ENCODE measurements at regions not wholly inside any gene's neighbourhood (a gene's known extent, or its start where the extent isn't known, plus 50 kb on each side); places are given as distances from the start of the nearest gene placed in this dataset.

GRCh38 chr4:58205446-58206235 is 1095.5 kb upstream of the IGFBP7 start:
- no peak overlapping the region for H2BK120ac ChIP-seq (ENCODE audit: low read depth, low read length)
- no peaks in the 10 kb centered on the region for H3K36me3 ChIP-seq (ENCODE audit: control insufficient read depth, insufficient read depth, low read length)
- H4K8ac ChIP-seq (ENCODE audit: low read depth, low read length), result no peak overlapping the region
- H3K9ac ChIP-seq (ENCODE audit: low read length), result no peak overlapping the region
- H3K23ac ChIP-seq (ENCODE audit: low read length), result no peak overlapping the region
- H3K18ac ChIP-seq (ENCODE audit: low read length), result no peak overlapping the region
- H3K4me3 ChIP-seq (ENCODE audit: low read length), result no peak overlapping the region
- H3K4ac ChIP-seq (ENCODE audit: low read depth, low read length), result no peak overlapping the region
- no peak overlapping the region for H2BK15ac ChIP-seq (replicated peaks; ENCODE audit: low read depth)
- no peak overlapping the region for H3K27ac ChIP-seq (ENCODE audit: low read depth, low read length)
- H4K5ac ChIP-seq (ENCODE audit: low read length), result no peak overlapping the region
- no peak overlapping the region for H3K56ac ChIP-seq (ENCODE audit: low read length)
- no peaks in the 10 kb centered on the region for H3K79me2 ChIP-seq (ENCODE audit: control insufficient read depth, insufficient read depth, low read length)
- no peak for DNase-seq
- H2BK5ac ChIP-seq (ENCODE audit: low read length), result no peak overlapping the region
- H3K79me1 ChIP-seq (ENCODE audit: low read length), result no peaks in the 10 kb centered on the region
- H2AK5ac ChIP-seq (ENCODE audit: low read length), result no peak overlapping the region
- no peaks in the 10 kb centered on the region for H3K4me1 ChIP-seq (ENCODE audit: control insufficient read depth, low read depth, low read length)
- no CpG with 5 or more reads among the region's 3 CpGs for WGBS (ENCODE audit: extremely low coverage, insufficient coverage, low lambda C conversion rate)
- H3K4me2 ChIP-seq (ENCODE audit: low read length), result no peak overlapping the region
- no peaks in the 10 kb centered on the region for H3K27me3 ChIP-seq (ENCODE audit: insufficient read depth, low read length, poor library complexity)

GRCh38 chr4:58192217-58192616 is 1082.0 kb upstream of the IGFBP7 start:
- no peak overlapping the region for H3K4ac ChIP-seq (ENCODE audit: low read depth, low read length)
- no peak overlapping the region for H3K9ac ChIP-seq (ENCODE audit: low read length)
- H2BK120ac ChIP-seq (ENCODE audit: low read depth, low read length), result no peak overlapping the region
- no peak overlapping the region for H3K27ac ChIP-seq (ENCODE audit: low read depth, low read length)
- WGBS (ENCODE audit: extremely low coverage, insufficient coverage, low lambda C conversion rate), result no CpG with 5 or more reads among the region's 2 CpGs
- H3K4me1 ChIP-seq (ENCODE audit: control insufficient read depth, low read depth, low read length), result no peaks in the 10 kb centered on the region
- H3K79me2 ChIP-seq (ENCODE audit: control insufficient read depth, insufficient read depth, low read length), result no peaks in the 10 kb centered on the region
- H2BK15ac ChIP-seq (replicated peaks; ENCODE audit: low read depth), result no peak overlapping the region
- DNase-seq, result peak; percentile 79
- no peak overlapping the region for H3K56ac ChIP-seq (ENCODE audit: low read length)
- no peak overlapping the region for H3K4me3 ChIP-seq (ENCODE audit: low read length)
- no peak overlapping the region for H3K23ac ChIP-seq (ENCODE audit: low read length)
- no peak overlapping the region for H2AK5ac ChIP-seq (ENCODE audit: low read length)
- no peak overlapping the region for H3K18ac ChIP-seq (ENCODE audit: low read length)
- no peaks in the 10 kb centered on the region for H3K79me1 ChIP-seq (ENCODE audit: low read length)
- H4K8ac ChIP-seq (ENCODE audit: low read depth, low read length), result no peak overlapping the region
- H4K5ac ChIP-seq (ENCODE audit: low read length), result no peak overlapping the region
- no peak overlapping the region for H2BK5ac ChIP-seq (ENCODE audit: low read length)
- H3K4me2 ChIP-seq (ENCODE audit: low read length), result no peak overlapping the region
- no peaks in the 10 kb centered on the region for H3K27me3 ChIP-seq (ENCODE audit: insufficient read depth, low read length, poor library complexity)
- no peaks in the 10 kb centered on the region for H3K36me3 ChIP-seq (ENCODE audit: control insufficient read depth, insufficient read depth, low read length)

- Histone ChIP-seq H2BK15ac (replicated peaks; ENCODE audit: low read depth) (no peak overlapping the region), H3K4ac (ENCODE audit: low read depth, low read length) (no peak overlapping the region), H3K18ac (ENCODE audit: low read length) (peak overlapping the region; percentile 71), H3K79me1 (ENCODE audit: low read length) (no peaks in the 10 kb centered on the region), H3K56ac (ENCODE audit: low read length) (no peak overlapping the region), H4K8ac (ENCODE audit: low read depth, low read length) (no peak overlapping the region), H3K79me2 (ENCODE audit: control insufficient read depth, insufficient read depth, low read length) (no peaks in the 10 kb centered on the region), H2AK5ac (ENCODE audit: low read length) (no peak overlapping the region), H3K4me3 (ENCODE audit: low read length) (no peak overlapping the region), H3K27ac (ENCODE audit: low read depth, low read length) (no peak overlapping the region), H3K27me3 (ENCODE audit: insufficient read depth, low read length, poor library complexity) (no peaks in the 10 kb centered on the region), H3K4me1 (ENCODE audit: control insufficient read depth, low read depth, low read length) (no peaks in the 10 kb centered on the region), H3K4me2 (ENCODE audit: low read length) (no peak overlapping the region), H4K5ac (ENCODE audit: low read length) (no peak overlapping the region), H3K9ac (ENCODE audit: low read length) (no peak overlapping the region), H3K36me3 (ENCODE audit: control insufficient read depth, insufficient read depth, low read length) (no peaks in the 10 kb centered on the region), H2BK5ac (ENCODE audit: low read length) (peak overlapping the region; percentile 27), H3K23ac (ENCODE audit: low read length) (no peak overlapping the region), H2BK120ac (ENCODE audit: low read depth, low read length) (no peak overlapping the region)
- no CpG with 5 or more reads among the region's 5 CpGs for WGBS (ENCODE audit: extremely low coverage, insufficient coverage, low lambda C conversion rate)
- DNase-seq, result no peak
Measured at GRCh38 chr4:58191109-58191508, 1080.9 kb upstream of the IGFBP7 start.

- no peak for DNase-seq
- WGBS (ENCODE audit: extremely low coverage, insufficient coverage, low lambda C conversion rate), result no CpG with 5 or more reads among the region's 4 CpGs
- no peaks in the 10 kb centered on the region for H3K27me3 ChIP-seq (ENCODE audit: insufficient read depth, low read length, poor library complexity)
- H3K4ac ChIP-seq (ENCODE audit: low read depth, low read length), result no peak overlapping the region
- no peak overlapping the region for H3K27ac ChIP-seq (ENCODE audit: low read depth, low read length)
- no peak overlapping the region for H3K9ac ChIP-seq (ENCODE audit: low read length)
- H4K8ac ChIP-seq (ENCODE audit: low read depth, low read length), result no peak overlapping the region
- H3K4me1 ChIP-seq (ENCODE audit: control insufficient read depth, low read depth, low read length), result no peaks in the 10 kb centered on the region
- no peaks in the 10 kb centered on the region for H3K79me1 ChIP-seq (ENCODE audit: low read length)
- H3K23ac ChIP-seq (ENCODE audit: low read length), result no peak overlapping the region
- no peak overlapping the region for H3K18ac ChIP-seq (ENCODE audit: low read length)
- no peak overlapping the region for H4K5ac ChIP-seq (ENCODE audit: low read length)
- H2AK5ac ChIP-seq (ENCODE audit: low read length), result no peak overlapping the region
- H3K56ac ChIP-seq (ENCODE audit: low read length), result no peak overlapping the region
- H3K4me2 ChIP-seq (ENCODE audit: low read length), result no peak overlapping the region
- no peak overlapping the region for H2BK5ac ChIP-seq (ENCODE audit: low read length)
- H3K4me3 ChIP-seq (ENCODE audit: low read length), result no peak overlapping the region
- no peak overlapping the region for H2BK15ac ChIP-seq (replicated peaks; ENCODE audit: low read depth)
- H3K36me3 ChIP-seq (ENCODE audit: control insufficient read depth, insufficient read depth, low read length), result no peaks in the 10 kb centered on the region
- H3K79me2 ChIP-seq (ENCODE audit: control insufficient read depth, insufficient read depth, low read length), result no peaks in the 10 kb centered on the region
- H2BK120ac ChIP-seq (ENCODE audit: low read depth, low read length), result no peak overlapping the region
Measured at GRCh38 chr4:58188316-58188715, 1078.1 kb upstream of the IGFBP7 start.

- H4K5ac ChIP-seq (ENCODE audit: low read length), result no peak overlapping the region
- H3K23ac ChIP-seq (ENCODE audit: low read length), result no peak overlapping the region
- no peak overlapping the region for H2BK5ac ChIP-seq (ENCODE audit: low read length)
- WGBS (ENCODE audit: extremely low coverage, insufficient coverage, low lambda C conversion rate), result no CpG with 5 or more reads among the region's 2 CpGs
- H3K4ac ChIP-seq (ENCODE audit: low read depth, low read length), result no peak overlapping the region
- no peak overlapping the region for H3K9ac ChIP-seq (ENCODE audit: low read length)
- H3K4me1 ChIP-seq (ENCODE audit: control insufficient read depth, low read depth, low read length), result no peaks in the 10 kb centered on the region
- H3K56ac ChIP-seq (ENCODE audit: low read length), result no peak overlapping the region
- no peaks in the 10 kb centered on the region for H3K36me3 ChIP-seq (ENCODE audit: control insufficient read depth, insufficient read depth, low read length)
- H2BK120ac ChIP-seq (ENCODE audit: low read depth, low read length), result no peak overlapping the region
- no peak overlapping the region for H3K27ac ChIP-seq (ENCODE audit: low read depth, low read length)
- no peak overlapping the region for H3K4me3 ChIP-seq (ENCODE audit: low read length)
- H2AK5ac ChIP-seq (ENCODE audit: low read length), result no peak overlapping the region
- H2BK15ac ChIP-seq (replicated peaks; ENCODE audit: low read depth), result no peak overlapping the region
- no peak overlapping the region for H3K4me2 ChIP-seq (ENCODE audit: low read length)
- H3K79me1 ChIP-seq (ENCODE audit: low read length), result no peaks in the 10 kb centered on the region
- no peak overlapping the region for H3K18ac ChIP-seq (ENCODE audit: low read length)
- H3K79me2 ChIP-seq (ENCODE audit: control insufficient read depth, insufficient read depth, low read length), result no peaks in the 10 kb centered on the region
- DNase-seq, result peak; percentile 14
- no peak overlapping the region for H4K8ac ChIP-seq (ENCODE audit: low read depth, low read length)
- H3K27me3 ChIP-seq (ENCODE audit: insufficient read depth, low read length, poor library complexity), result no peaks in the 10 kb centered on the region
Measured at GRCh38 chr4:58175024-58175423, 1064.8 kb upstream of the IGFBP7 start.

GRCh38 chr4:58166490-58166889 is 1056.3 kb upstream of the IGFBP7 start:
- no peak overlapping the region for H2BK120ac ChIP-seq (ENCODE audit: low read depth, low read length)
- H2BK15ac ChIP-seq (replicated peaks; ENCODE audit: low read depth), result no peak overlapping the region
- no peak overlapping the region for H3K4me2 ChIP-seq (ENCODE audit: low read length)
- no peak for DNase-seq
- H2BK5ac ChIP-seq (ENCODE audit: low read length), result no peak overlapping the region
- H3K79me1 ChIP-seq (ENCODE audit: low read length), result no peaks in the 10 kb centered on the region
- no peaks in the 10 kb centered on the region for H3K79me2 ChIP-seq (ENCODE audit: control insufficient read depth, insufficient read depth, low read length)
- H3K4me1 ChIP-seq (ENCODE audit: control insufficient read depth, low read depth, low read length), result no peaks in the 10 kb centered on the region
- no peaks in the 10 kb centered on the region for H3K36me3 ChIP-seq (ENCODE audit: control insufficient read depth, insufficient read depth, low read length)
- no peak overlapping the region for H3K4me3 ChIP-seq (ENCODE audit: low read length)
- no peak overlapping the region for H2AK5ac ChIP-seq (ENCODE audit: low read length)
- no peaks in the 10 kb centered on the region for H3K27me3 ChIP-seq (ENCODE audit: insufficient read depth, low read length, poor library complexity)
- H3K27ac ChIP-seq (ENCODE audit: low read depth, low read length), result no peak overlapping the region
- H3K23ac ChIP-seq (ENCODE audit: low read length), result no peak overlapping the region
- H3K56ac ChIP-seq (ENCODE audit: low read length), result no peak overlapping the region
- H4K8ac ChIP-seq (ENCODE audit: low read depth, low read length), result no peak overlapping the region
- H3K9ac ChIP-seq (ENCODE audit: low read length), result no peak overlapping the region
- no peak overlapping the region for H3K4ac ChIP-seq (ENCODE audit: low read depth, low read length)
- no CpG with 5 or more reads among the region's 4 CpGs for WGBS (ENCODE audit: extremely low coverage, insufficient coverage, low lambda C conversion rate)
- no peak overlapping the region for H4K5ac ChIP-seq (ENCODE audit: low read length)
- no peak overlapping the region for H3K18ac ChIP-seq (ENCODE audit: low read length)

Measured in mesendoderm (in vitro differentiated cells).